Left forelimb (tissue), 1 donor: ENCODE measurements at regions not wholly inside any gene's neighbourhood (a gene's known extent, or its start where the extent isn't known, plus 50 kb on each side); places are given as distances from the start of the nearest gene placed in this dataset.

Source experiments
- DNase-seq: peaks from one replicate; pipeline ENCODE4 v3.0.0-alpha.2; 2018; ENCODE audit warnings: low spot score

- no peak for DNase-seq
Observed at GRCh38 chr20:1825938-1826445, 69.2 kb upstream of the SIRPA start.

DNA sequence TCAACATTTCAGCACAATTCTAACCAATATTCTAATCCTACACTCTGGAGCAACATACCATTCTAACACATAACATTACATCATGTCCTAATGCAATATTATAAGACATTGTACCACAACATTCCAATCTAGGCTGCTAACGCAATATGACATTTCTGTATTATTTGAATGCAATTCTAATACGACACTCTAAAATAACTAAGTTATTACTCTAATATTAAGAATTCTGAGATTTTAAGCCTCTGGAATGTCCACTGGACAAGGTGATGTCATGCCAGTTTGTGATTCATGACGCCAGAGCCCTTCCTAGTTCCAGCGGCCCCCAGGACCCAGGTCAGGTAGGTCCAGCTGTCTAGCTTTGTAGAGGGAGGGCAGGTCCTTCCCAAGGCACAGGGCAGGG is 69.7 kb upstream of the SIRPA start:
- no peak for DNase-seq

- DNase-seq: no peak
Observed at GRCh38 chr20:1824834-1825233, 70.4 kb upstream of the SIRPA start.

DNA sequence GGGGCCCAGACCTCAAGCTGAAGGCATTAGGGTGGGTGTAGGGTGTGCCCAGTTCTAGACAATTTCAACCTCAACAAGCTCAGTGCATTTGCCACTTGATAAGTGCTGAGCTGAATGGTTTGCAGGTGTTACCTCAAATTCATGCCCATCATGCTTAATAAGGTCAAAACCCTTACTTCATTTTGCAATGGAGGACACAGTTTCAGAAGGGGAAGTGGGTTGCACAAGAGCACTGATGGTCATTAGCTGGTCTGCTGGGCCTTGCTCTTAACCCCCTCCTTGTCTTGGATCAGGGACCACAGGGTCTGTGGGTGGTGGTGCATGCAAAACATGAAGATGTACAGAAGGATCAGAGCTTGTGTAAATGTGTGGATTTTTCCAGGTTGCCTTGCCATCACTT is 71.0 kb upstream of the SIRPA start:
- DNase-seq: no peak

DNA sequence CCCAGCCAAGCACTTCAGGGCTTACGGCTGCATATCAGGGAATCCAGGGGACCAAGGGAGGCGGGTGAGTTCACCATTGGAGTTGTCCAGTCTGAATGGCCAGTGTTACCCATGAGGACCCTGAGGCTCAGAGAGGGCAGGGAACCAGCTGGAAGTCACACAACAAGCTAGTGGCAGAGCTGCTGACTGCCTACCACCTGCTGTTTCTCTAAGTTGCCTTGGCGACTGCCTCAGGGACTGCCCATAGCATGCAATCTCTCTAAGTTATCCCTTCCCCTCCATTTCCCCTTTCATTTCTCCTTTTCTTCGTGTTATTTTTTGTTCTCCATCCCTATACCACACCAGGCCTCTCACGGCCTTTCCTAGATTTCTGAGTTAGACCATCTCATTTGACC is 71.8 kb upstream of the SIRPA start:
- DNase-seq: no peak

- DNase-seq: no peak
Observed at GRCh38 chr20:1822564-1823449, 72.4 kb upstream of the SIRPA start.

DNA sequence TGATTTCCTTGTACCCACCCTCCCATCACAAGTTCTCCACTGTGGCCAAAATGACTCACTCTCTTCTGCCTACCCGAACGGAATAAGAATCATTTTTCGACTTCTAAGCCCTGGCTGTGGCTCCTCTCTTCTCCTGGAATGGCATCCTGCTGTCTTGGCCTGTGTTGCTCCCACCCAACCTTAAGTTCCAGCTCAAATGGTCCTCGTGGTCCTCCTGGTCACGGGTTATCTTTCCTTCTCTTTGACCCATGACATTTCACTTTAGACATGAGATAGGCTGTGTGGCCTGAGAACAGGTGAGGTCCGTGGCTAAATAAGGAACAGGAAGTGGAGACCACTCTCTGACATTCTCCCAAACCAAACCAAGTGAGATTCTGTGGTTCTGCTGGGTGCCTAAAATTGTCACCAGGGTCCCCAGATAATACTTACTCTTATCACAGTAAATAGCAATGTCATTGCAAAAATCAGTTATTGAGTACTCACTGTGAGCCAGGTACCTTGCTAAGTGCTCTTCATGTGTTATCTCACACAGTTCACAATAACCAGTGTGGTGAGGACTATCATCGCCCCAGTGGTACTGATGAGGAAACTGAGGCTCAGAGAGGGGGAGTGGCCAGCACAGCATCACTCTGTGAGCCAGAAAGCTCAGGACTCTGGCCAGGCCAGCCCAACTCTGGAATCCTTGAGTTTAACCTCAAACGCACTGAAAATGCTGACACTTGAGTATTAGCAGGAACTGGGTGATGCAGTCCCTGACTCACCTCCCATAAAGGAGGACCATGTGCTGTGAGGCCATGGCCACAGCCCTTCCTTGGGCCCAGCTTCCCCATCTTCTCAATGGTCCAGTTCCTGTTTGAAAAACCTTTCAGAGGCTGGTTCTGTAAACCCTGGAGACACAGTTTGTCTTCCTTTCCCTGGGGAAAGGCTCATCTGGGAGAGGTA is 74.8 kb upstream of the SIRPA start:
- no peak for DNase-seq

DNA sequence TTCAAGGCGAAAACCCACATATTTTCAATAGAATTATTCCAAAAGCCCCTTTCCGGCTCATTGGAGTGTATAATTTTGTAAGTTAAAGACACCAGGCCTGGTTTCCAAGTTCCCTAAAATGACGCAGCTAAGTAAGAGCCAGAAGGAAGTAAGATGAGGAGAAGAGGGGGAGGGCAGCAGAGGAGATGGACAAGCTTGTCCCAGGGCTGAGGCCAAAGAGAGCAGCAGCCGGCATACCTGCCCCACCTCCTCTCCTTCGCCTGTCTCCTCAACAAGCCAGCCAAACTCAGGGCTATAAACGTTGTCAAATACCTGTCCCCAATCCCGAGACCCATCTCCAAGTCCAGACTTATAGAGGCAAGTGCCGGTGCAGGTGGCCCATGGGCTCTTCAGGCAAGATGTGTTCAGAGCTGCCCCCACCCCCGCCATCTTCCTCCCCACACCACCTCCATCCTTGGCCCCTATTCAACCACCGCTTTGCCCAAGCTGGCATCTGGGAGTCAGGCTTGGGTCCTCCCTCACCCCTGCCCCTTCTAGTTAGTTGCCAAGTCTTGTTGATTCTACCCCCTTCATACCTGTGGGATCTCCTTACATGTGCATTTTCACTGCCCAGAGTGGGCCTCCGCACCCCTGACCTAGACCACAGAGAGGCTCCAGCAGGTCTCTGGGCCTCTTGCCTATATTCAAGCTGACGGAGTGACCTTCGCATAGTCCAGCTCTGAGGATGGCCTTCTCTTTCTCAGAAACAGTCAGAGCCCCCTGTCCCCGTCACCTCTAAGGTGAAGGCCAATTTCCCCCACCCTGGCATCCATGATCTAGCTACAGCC is 75.7 kb upstream of the SIRPA start:
- DNase-seq: peak; percentile 63

DNA sequence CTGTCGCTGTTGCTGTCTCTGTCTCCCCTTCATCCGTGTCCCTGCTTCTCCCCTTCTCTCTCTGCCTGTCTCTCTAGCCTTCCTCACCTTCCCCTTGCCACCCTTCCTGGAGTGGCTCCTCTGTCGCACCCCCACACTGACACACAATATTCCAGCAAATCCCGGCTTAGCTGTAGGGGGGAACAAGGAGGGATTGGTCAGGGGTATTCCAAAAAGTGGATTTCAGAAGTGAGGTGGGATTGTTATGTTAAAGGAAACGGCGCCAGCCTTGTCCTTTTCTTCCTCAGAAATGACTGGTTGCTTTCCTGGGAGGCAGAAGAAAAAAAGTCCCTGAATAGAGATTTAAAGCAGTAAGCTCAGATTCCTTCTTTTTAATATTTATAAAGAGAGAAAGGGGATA is 76.3 kb upstream of the SIRPA start:
- DNase-seq: peak; percentile 38

DNA sequence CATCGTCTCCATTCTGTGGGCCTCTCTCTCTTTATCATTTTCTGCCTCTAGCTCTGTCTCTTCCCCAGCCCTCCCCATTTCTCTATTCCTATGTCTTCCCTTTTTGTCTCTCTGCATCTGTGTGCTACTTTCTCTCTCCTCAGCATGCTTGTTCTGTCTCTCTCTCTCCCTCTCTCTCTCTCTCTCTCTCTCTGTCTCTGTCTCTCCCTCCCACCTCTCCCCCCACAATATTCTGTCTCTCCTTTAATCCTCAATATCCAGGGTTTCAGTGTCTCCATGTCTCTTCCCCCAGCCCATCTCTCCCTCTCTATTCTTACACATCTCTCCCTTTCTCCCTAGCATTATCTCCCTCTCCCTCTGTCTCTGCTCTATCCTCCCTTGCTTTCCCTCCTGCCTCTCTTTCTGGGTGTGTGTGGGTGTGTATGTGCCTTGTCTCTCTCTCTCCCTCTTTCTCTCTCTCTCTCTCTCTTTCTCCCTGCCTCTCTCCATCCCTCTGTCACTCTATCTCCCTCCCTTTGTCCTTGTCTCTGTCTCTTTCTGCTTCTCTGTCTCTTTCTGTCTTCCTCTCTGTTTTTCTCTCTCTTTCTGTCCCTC is 76.9 kb upstream of the SIRPA start:
- no peak for DNase-seq

DNA sequence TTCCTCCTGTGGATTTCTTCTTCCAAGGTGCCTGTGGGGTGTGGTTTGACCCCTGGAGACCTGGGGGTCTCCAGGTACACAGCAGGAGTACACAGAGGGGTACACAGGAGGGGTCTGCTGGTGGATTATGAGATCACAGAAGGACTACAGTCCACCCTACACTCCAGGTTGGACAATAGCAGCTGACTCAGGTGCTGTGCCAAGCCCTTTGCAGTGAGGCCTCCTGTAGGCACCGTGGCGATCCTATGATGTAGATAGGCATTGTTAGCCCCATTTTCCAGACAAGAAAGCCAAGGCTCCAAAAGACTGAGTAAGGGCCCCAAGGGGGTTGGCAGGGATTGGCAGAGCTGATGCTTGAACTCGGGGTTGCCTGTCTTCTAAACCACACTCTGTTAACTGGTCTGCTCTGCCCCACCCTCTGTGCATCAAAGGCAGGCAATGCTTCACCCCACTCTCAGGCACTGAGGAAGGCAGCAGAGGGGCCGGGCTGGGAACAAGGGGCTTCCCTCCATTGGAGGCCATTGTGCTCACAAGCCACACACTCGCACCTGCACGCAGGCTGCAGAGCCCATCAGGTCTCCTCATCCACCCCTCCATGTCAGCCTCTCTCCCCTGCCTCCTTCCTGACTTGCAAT is 77.5 kb upstream of the SIRPA start:
- peak; percentile 42 for DNase-seq

DNA sequence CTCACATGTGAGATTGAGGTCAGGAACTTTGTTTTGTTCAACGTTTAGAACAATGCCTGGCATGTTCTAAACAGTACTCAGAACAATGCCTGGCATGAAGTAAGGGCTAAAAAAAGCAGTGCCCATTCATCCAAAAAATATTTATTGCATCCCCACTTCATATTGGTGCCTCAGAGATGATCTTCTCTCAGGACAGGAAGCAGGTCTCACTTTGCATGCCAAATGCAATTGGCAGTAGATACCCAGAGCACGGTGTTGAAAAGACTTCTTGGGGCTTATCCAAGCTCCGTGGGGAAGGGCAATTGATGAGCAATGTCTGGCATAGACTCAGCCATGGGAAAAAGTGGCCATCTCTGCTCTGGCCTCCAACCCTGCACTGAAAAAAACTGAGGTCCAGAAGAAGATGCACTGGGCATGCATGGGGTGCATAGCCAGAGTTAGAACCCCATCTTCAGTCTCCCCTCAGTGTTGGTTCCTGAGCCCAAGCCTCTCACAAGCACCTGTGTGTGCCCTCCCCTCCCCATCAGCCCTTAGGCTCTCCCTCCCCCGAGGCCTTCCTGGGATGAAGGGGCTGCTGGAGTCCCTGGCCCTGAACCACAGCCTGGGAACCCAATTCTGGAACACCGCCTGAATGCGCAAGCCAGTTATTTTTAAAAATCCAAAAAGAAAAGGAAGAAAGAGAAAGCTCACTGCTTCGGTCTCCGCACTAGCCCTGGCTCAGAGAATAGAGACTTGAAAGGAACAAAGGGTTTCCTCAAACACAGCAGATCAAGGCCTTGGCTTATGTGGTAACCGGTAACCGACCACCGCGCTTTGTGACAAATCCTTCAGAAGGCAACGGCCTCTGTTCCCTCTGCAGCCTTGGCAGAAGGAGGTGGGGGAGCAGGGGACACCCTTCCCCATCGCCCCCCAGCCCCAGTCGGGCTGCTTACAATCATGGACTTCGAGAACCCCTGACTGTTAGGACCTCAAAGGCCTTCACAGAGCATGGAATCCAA is 78.5 kb upstream of the SIRPA start:
- peak; percentile 37 for DNase-seq

DNA sequence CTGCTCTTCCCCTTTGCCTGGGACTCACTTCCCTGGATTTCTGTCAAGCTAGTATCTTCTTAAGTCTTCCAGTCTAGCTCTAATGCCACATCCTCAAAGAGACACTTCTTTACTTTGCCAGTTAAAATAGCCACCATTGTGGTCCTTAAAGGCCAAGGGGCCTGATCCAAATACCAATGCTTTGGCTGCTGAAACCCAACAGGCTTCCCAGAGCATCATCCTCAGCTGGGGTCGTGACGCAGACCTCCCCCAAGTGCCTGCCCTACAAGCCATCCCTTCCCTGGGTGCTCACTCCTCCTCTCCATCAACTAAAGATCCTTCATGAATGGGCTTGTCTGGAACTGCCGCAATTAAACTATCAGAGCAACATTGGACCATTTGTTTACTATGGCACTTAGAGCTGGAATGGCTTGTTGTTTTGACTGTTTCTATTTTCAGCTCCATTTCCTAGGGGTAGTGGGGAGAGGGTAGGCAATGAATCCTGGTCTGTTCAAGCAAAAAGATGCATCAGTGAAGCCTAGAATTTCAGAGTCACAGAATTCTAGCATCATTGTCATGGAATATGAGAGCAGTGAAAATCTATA is 79.6 kb upstream of the SIRPA start:
- peak; percentile 12 for DNase-seq

- peak; percentile 9 for DNase-seq
Observed at GRCh38 chr20:1814861-1815260, 80.3 kb upstream of the SIRPA start.

DNA sequence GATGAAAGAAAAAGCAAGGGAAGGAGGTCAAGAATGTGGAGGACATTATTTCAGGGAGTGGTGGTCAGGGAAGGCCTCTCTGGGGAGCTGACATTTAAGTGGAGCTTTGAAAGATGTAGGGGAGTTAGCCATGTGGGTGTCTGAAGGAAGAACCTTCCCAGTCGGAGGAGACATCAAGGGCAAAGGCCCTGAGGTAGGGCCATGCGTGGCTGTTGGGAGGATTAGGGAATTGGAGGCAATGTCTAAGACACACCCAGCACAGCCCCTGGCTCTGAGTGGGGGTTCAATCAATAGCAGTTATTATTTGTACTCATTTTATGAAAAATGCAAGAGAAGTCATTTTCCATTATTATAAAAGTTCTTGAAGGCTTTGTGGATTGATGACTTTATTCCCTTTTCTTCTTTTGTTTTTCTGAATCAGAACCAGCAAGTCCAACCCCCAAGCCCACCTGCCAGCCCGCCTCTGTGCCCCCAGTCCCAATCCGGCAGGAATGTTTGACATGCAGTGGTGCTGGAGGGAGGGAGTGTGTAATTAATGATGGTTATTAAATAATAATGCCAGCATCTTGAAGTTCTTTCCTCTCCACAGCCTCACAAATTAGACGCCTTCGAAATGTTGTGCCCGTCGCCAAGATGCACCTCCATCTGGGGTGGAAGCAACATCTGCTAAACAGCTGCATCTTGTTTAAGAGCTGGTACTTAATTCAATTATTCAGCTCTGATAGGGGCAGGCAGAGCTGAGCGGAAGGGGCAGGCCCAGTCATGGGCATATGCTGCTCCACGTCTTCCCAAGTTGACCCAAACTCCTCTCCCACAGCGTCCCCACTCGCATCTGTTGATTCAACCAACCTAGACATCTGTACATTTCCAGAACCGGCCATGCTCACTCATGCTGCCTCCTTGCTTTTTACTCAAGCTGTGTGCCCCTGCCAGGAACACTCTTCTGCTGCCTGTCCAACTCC is 81.3 kb upstream of the SIRPA start:
- no peak for DNase-seq

- no peak for DNase-seq
Observed at GRCh38 chr20:1813101-1813529, 82.1 kb upstream of the SIRPA start.

- DNase-seq: no peak
Observed at GRCh38 chr20:1811621-1812498, 83.3 kb upstream of the SIRPA start.
